ENCODE measurements at regions not wholly inside any gene's neighbourhood (a gene's known extent, or its start where the extent isn't known, plus 50 kb on each side); places are given as distances from the start of the nearest gene placed in this dataset.

GRCh38 chr17:33352526-33352925 lies 59.4 kb upstream of the ASIC2 start:
- DNase-seq, result no peak

- no peak for DNase-seq
Measured at GRCh38 chr17:33356266-33356665, 63.2 kb upstream of the ASIC2 start.

- no peak for DNase-seq
Measured at GRCh38 chr17:33363475-33363874, 70.4 kb upstream of the ASIC2 start.

GRCh38 chr17:33366960-33367359 lies 73.9 kb upstream of the ASIC2 start:
- DNase-seq, result no peak

GRCh38 chr17:33369149-33369548 lies 76.1 kb upstream of the ASIC2 start:
- no peak for DNase-seq

- DNase-seq, result no peak
Measured at GRCh38 chr17:33369876-33370275, 76.8 kb upstream of the ASIC2 start.

- no peak for DNase-seq
Measured at GRCh38 chr17:33370401-33370800, 77.3 kb upstream of the ASIC2 start.

- DNase-seq, result no peak
Measured at GRCh38 chr17:33371377-33371776, 78.3 kb upstream of the ASIC2 start.

- no peak for DNase-seq
Measured at GRCh38 chr17:33373273-33373672, 80.2 kb upstream of the ASIC2 start.

- DNase-seq, result no peak
Measured at GRCh38 chr17:33375103-33375502, 82.0 kb upstream of the ASIC2 start.

- no peak for DNase-seq
Measured at GRCh38 chr17:33375783-33376182, 82.7 kb upstream of the ASIC2 start.

GRCh38 chr17:33377837-33378595 lies 84.9 kb upstream of the ASIC2 start:
- no peak for DNase-seq

- no peak for DNase-seq
Measured at GRCh38 chr17:33381201-33381600, 88.1 kb upstream of the ASIC2 start.

GRCh38 chr17:33383488-33384023 lies 90.5 kb upstream of the ASIC2 start:
- no peak for DNase-seq

- DNase-seq, result no peak
Measured at GRCh38 chr17:33385133-33385532, 92.0 kb upstream of the ASIC2 start.

- no peak for DNase-seq
Measured at GRCh38 chr17:33385713-33386112, 92.6 kb upstream of the ASIC2 start.

GRCh38 chr17:33387406-33387805 lies 94.3 kb upstream of the ASIC2 start:
- DNase-seq, result no peak

- DNase-seq, result no peak
Measured at GRCh38 chr17:33389504-33390135, 96.5 kb upstream of the ASIC2 start.

GRCh38 chr17:33390479-33391176 lies 97.5 kb upstream of the ASIC2 start:
- DNase-seq, result no peak

GRCh38 chr17:33396818-33397217 lies 103.7 kb upstream of the ASIC2 start:
- no peak for DNase-seq

- no peak for DNase-seq
Measured at GRCh38 chr17:33398386-33398785, 105.3 kb upstream of the ASIC2 start.

GRCh38 chr17:33401249-33401648 lies 108.2 kb upstream of the ASIC2 start:
- DNase-seq, result no peak

GRCh38 chr17:33403194-33403593 lies 110.1 kb upstream of the ASIC2 start:
- DNase-seq, result no peak

All from NCI-H524 treated with DMSO at 0.1 percent for 48 hours (cell line).